ENCODE measurements at regions not wholly inside any gene's neighbourhood (a gene's known extent, or its start where the extent isn't known, plus 50 kb on each side); places are given as distances from the start of the nearest gene placed in this dataset.

DNA sequence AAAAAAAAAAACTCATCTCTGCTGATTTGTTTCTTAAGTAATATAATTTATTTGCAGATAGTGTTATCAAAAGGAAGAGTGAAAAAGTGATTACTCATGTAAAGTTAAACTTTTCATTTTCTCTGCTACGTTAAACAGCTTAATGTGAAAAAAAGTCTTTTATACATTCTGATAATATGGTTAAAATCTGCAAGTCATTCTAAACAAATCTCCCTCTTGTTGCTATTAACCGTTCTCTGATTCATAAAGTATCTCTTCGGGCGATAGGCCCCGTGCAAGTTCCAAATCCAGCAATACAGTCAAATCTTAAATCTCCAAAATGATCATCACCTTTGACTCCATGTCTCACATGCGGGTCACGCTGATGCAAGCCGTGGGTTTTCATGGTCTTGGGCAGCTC, 732.0 kb downstream of the TAF11L14 start:
- TF ChIP-seq EZH2 (IDR thresholded peaks at IDR 0.05; ENCODE audit: low read length) (no peak), CTCF (optimal IDR thresholded peaks at IDR 0.05 in 1 of 3, IDR thresholded peaks at IDR 0.05 in 1 of 3, conservative IDR thresholded peaks at IDR 0.05 in 1 of 3; ENCODE audit: extremely low read depth in 1 of 3, insufficient read depth in 2 of 3, low read length in 3 of 3) (no peak)
